Right lobe of liver (tissue), 4 donors: ENCODE measurements at regions not wholly inside any gene's neighbourhood (a gene's known extent, or its start where the extent isn't known, plus 50 kb on each side); places are given as distances from the start of the nearest gene placed in this dataset.

Experiments
- CTCF ChIP-seq, 4 donors: fragments of 200-600 bp in 3 of 4; fragments of 450-650 bp in 1 of 4; IDR thresholded peaks; one replicate each; pipeline versions ENCODE4 v1.5.1 to v1.8.0; 2016 to 2022; ENCODE audit warnings: antibody characterized with exemption in 4 of 4, mild to moderate bottlenecking in 2 of 4
- POLR2A ChIP-seq: fragments of 450-650 bp; IDR thresholded peaks from one replicate; pipeline ENCODE4 v1.6.1; 2017; ENCODE audit warnings: antibody characterized with exemption, mild to moderate bottlenecking
- donor health status: DM: no; HTN: no; CAD: no.
- donor health status: DM: no; HTN: no; CAD: no.
- donor health status: DM: no; HTN: yes; CAD: no.

GRCh38 chr10:88209231-88209630, 345.8 kb downstream of the PTEN start:
- TF ChIP-seq CTCF (IDR thresholded peaks at IDR 0.05) = no peak
- TF ChIP-seq POLR2A = no peak
